A549 (cell line): ENCODE measurements at regions not wholly inside any gene's neighbourhood (a gene's known extent, or its start where the extent isn't known, plus 50 kb on each side); places are given as distances from the start of the nearest gene placed in this dataset.

Experiments
- ATAC-seq, 2 experiments: fragments of 200-7000 bp in 1 of 2; fragments of >200 bp in 1 of 2; cut with Nextera tagmentation in 1 of 2; cut with Tn5 transposase in 1 of 2; 3 replicates each; pipeline versions ENCODE4 v1.8.0 to v1.9.1; 2018 to 2020; ENCODE audit warnings: mild to moderate bottlenecking in 1 of 2, moderate library complexity in 1 of 2
- CTCF ChIA-PET: fragments of 300-600 bp; sonication (Branson Sonifier 250); formaldehyde crosslinking; extraction: SDS; loops from one replicate; lab custom pipeline; 2021; ENCODE audit warnings: antibody characterized with exemption, inconsistent platforms; lab: Yijun Ruan, JAX
- POLR2A ChIA-PET: fragments of 350-600 bp; formaldehyde crosslinking; extraction: SDS; loops from one replicate; lab custom pipeline; 2021; ENCODE audit warnings: antibody characterized with exemption, inconsistent platforms; lab: Yijun Ruan, JAX
- DNase-seq, 2 experiments: peaks; one replicate each; pipeline versions ENCODE4 v3.0.0 to v3.0.0-alpha.2; 2011 to 2016; ENCODE audit warnings: low read depth in 1 of 2, low spot score in 1 of 2
- FAIRE-seq: peaks from 2 replicates; lab custom pipeline; 2011; peaks lifted over from hg19 to GRCh38; lab: Jason Lieb, UNC
- H3K27ac ChIP-seq, 2 experiments: fragments of >200 bp; sonication (Bioruptor Twin); formaldehyde crosslinking; 3 replicates each; pipeline ENCODE4 v1.5.1; 2016 to 2017
- H3K4me1 ChIP-seq: fragments of >200 bp; sonication (Bioruptor Twin); formaldehyde crosslinking; 3 replicates; pipeline ENCODE4 v1.6.1; 2016
- H3K4me2 ChIP-seq: fragments of >200 bp; sonication (Bioruptor Twin); formaldehyde crosslinking; 3 replicates; pipeline ENCODE4 v1.6.1; 2016
- H3K4me3 ChIP-seq: fragments of >200 bp; sonication (Bioruptor Twin); formaldehyde crosslinking; 3 replicates; pipeline ENCODE4 v1.5.1; 2016
- H3K9me3 ChIP-seq: fragments of >200 bp; sonication (Bioruptor Twin); formaldehyde crosslinking; 3 replicates; pipeline ENCODE4 v1.6.1; 2016
- BHLHE40 ChIP-seq: IDR thresholded peaks from 2 replicates; pipeline ENCODE4 v1.6.1; 2012; ENCODE audit warnings: low read depth, low read length, inconsistent platforms
- CBX8 ChIP-seq: fragments of 200-600 bp; sonication (generic); IDR thresholded peaks from 2 replicates; pipeline ENCODE4 v1.6.1; 2016
- CHD2 ChIP-seq: fragments of 150-350 bp; IDR thresholded peaks from 2 replicates; pipeline ENCODE4 v1.6.1; 2014; ENCODE audit warnings: low read length; ENCODE audit not compliant: partially characterized antibody
- EP300 ChIP-seq, 2 experiments: fragments of >200 bp; sonication (Bioruptor Twin); formaldehyde crosslinking; IDR thresholded peaks; 2 replicates in 1 of 2; 3 replicates in 1 of 2; pipeline ENCODE4 v1.6.1; 2016 to 2017
- ESRRA ChIP-seq: fragments of 150-350 bp; IDR thresholded peaks from 2 replicates; pipeline ENCODE4 v1.6.1; 2014; ENCODE audit warnings: mild to moderate bottlenecking, low read length, borderline replicate concordance
- FOSB ChIP-seq: fragments of 250-450 bp; sonication (Bioruptor Pico); IDR thresholded peaks from 2 replicates; pipeline ENCODE4 v1.5.0; 2020; ENCODE audit warnings: mild to moderate bottlenecking, moderate library complexity
- FOXS1 ChIP-seq: fragments of 250-450 bp; sonication (Bioruptor Pico); IDR thresholded peaks from 2 replicates; pipeline ENCODE4 v1.5.0; 2020; ENCODE audit warnings: mild to moderate bottlenecking, moderate library complexity
- HEYL ChIP-seq: fragments of 250-450 bp; sonication (Bioruptor Pico); IDR thresholded peaks from 2 replicates; pipeline ENCODE4 v1.8.0; 2021; ENCODE audit warnings: mild to moderate bottlenecking, moderate library complexity
- HOXB13 ChIP-seq: fragments of 250-450 bp; sonication (Bioruptor Pico); IDR thresholded peaks from 2 replicates; pipeline ENCODE4 v1.5.0; 2020; ENCODE audit warnings: low read depth, mild to moderate bottlenecking, moderate library complexity
- JUNB ChIP-seq: fragments of >200 bp; sonication (Bioruptor Twin); formaldehyde crosslinking; IDR thresholded peaks from 2 replicates; pipeline ENCODE4 v1.6.1; 2016
- MAFK ChIP-seq: fragments of 450-650 bp; IDR thresholded peaks from 2 replicates; pipeline ENCODE4 v1.6.1; 2014; ENCODE audit not compliant: partially characterized antibody
- MAZ ChIP-seq: fragments of 150-350 bp; IDR thresholded peaks from 2 replicates; pipeline ENCODE4 v1.6.1; 2014; ENCODE audit warnings: antibody characterized with exemption, low read depth, low read length, borderline replicate concordance
- NPAS2 ChIP-seq: fragments of 250-450 bp; sonication (Bioruptor Pico); IDR thresholded peaks from 2 replicates; pipeline ENCODE4 v1.8.0; 2022; ENCODE audit warnings: mild to moderate bottlenecking, moderate library complexity, borderline replicate concordance
- POLR2A ChIP-seq: IDR thresholded peaks from 2 replicates; pipeline ENCODE4 v1.6.1; 2012; ENCODE audit warnings: mild to moderate bottlenecking, low read length
- RCOR1 ChIP-seq: fragments of 150-350 bp; IDR thresholded peaks from 2 replicates; pipeline ENCODE4 v1.6.1; 2014; ENCODE audit warnings: antibody characterized with exemption, low read length, low read depth
- RFX5 ChIP-seq: fragments of 450-650 bp; IDR thresholded peaks from 2 replicates; pipeline ENCODE4 v1.7.1; 2014; ENCODE audit warnings: antibody characterized with exemption, mild to moderate bottlenecking, moderate library complexity
- SMC3 ChIP-seq: fragments of >200 bp; sonication (Bioruptor Twin); formaldehyde crosslinking; IDR thresholded peaks from 3 replicates; pipeline ENCODE4 v1.6.1; 2018; ENCODE audit warnings: inconsistent platforms
- SREBF2 ChIP-seq: fragments of 450-650 bp; IDR thresholded peaks from 2 replicates; pipeline ENCODE4 v1.6.1; 2014; ENCODE audit warnings: mild to moderate bottlenecking, moderate library complexity
- TFCP2L1 ChIP-seq: fragments of 250-450 bp; sonication (Bioruptor Pico); IDR thresholded peaks from 2 replicates; pipeline ENCODE4 v1.5.0; 2021; ENCODE audit warnings: mild to moderate bottlenecking
- TP53 ChIP-seq: fragments of 250-450 bp; sonication (Bioruptor Pico); IDR thresholded peaks from 2 replicates; pipeline ENCODE4 v1.5.0; 2021; ENCODE audit warnings: mild to moderate bottlenecking, moderate library complexity
- ZFP36 ChIP-seq: fragments of 450-650 bp; IDR thresholded peaks from 2 replicates; pipeline ENCODE4 v1.6.1; 2014; ENCODE audit warnings: borderline replicate concordance; ENCODE audit not compliant: partially characterized antibody
- WGBS: methylation state at CpG from one replicate; pipeline ENCODE4 v1.1.6; 2017; ENCODE audit errors: missing lambda C conversion rate; 5-methylcytosine and 5-hydroxymethylcytosine counted together
- TF ChIP-seq, protein P1 (sequence below): fragments of >200 bp; sonication (Bioruptor Twin); formaldehyde crosslinking; IDR thresholded peaks from 3 replicates; pipeline ENCODE4 v1.5.1; 2016
- TF ChIP-seq, protein P2 (sequence below): fragments of 250-450 bp; sonication (Bioruptor Pico); IDR thresholded peaks from 2 replicates; pipeline ENCODE4 v1.5.0; 2021; ENCODE audit warnings: mild to moderate bottlenecking, moderate library complexity, borderline replicate concordance
- TF ChIP-seq, protein P3 (sequence below): IDR thresholded peaks from 2 replicates; pipeline ENCODE4 v1.6.1; 2012

DNA sequence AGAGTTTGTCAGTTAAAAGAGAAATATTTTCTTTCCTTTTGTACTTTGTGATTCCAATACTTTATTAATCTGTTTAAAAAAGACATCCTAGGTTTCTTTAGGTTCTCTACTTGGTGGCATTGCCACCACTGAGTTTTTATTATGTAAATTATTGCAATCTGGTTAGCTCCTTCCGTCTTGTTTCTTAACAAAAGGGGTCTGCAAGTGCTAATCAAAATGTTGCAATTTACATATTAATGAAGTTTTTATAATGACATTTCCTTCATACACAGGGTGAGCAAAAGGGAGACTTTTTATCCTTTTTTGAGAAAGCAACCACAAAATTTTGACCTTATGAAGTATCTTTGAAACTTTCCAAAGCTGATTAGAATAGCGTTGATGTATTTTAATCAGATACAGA lies 1307.3 kb downstream of the ROBO2 start:
- TF ChIP-seq HEYL (CRISPR knock-in tag), result no peak
- TF ChIP-seq, protein P1, sequence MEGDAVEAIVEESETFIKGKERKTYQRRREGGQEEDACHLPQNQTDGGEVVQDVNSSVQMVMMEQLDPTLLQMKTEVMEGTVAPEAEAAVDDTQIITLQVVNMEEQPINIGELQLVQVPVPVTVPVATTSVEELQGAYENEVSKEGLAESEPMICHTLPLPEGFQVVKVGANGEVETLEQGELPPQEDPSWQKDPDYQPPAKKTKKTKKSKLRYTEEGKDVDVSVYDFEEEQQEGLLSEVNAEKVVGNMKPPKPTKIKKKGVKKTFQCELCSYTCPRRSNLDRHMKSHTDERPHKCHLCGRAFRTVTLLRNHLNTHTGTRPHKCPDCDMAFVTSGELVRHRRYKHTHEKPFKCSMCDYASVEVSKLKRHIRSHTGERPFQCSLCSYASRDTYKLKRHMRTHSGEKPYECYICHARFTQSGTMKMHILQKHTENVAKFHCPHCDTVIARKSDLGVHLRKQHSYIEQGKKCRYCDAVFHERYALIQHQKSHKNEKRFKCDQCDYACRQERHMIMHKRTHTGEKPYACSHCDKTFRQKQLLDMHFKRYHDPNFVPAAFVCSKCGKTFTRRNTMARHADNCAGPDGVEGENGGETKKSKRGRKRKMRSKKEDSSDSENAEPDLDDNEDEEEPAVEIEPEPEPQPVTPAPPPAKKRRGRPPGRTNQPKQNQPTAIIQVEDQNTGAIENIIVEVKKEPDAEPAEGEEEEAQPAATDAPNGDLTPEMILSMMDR, result no peak
- no peak for TF ChIP-seq TP53 (CRISPR knock-in tag)
- TF ChIP-seq CBX8, result no peak
- TF ChIP-seq MAZ, result no peak
- TF ChIP-seq JUNB, result no peak
- TF ChIP-seq TFCP2L1, result no peak
- TF ChIP-seq EP300 (IDR thresholded peaks at IDR 0.05), result no peak
- no peak for TF ChIP-seq SREBF2
- TF ChIP-seq RFX5, result no peak
- no peak for TF ChIP-seq ZFP36
- TF ChIP-seq, protein P2, sequence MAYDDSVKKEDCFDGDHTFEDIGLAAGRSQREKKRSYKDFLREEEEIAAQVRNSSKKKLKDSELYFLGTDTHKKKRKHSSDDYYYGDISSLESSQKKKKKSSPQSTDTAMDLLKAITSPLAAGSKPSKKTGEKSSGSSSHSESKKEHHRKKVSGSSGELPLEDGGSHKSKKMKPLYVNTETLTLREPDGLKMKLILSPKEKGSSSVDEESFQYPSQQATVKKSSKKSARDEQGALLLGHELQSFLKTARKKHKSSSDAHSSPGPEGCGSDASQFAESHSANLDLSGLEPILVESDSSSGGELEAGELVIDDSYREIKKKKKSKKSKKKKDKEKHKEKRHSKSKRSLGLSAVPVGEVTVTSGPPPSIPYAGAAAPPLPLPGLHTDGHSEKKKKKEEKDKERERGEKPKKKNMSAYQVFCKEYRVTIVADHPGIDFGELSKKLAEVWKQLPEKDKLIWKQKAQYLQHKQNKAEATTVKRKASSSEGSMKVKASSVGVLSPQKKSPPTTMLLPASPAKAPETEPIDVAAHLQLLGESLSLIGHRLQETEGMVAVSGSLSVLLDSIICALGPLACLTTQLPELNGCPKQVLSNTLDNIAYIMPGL (CRISPR knock-in tag), result no peak
- TF ChIP-seq FOSB (CRISPR knock-in tag), result no peak
- TF ChIP-seq CHD2, result no peak
- TF ChIP-seq FOXS1 (CRISPR knock-in tag), result no peak
- TF ChIP-seq SMC3, result no peak
- no peak for TF ChIP-seq POLR2A
- FAIRE-seq (no peak), ATAC-seq (no peak), DNase-seq (no peak)
- Histone ChIP-seq H3K4me1 (no peaks in the 10 kb centered on the region), H3K4me2 (no peak overlapping the region), H3K9me3 (no peaks in the 10 kb centered on the region), H3K27ac (no peak overlapping the region), H3K4me3 (no peak overlapping the region)
- WGBS, result 39% methylated on average over 2 of the region's 2 CpGs
- POLR2A ChIA-PET, result no interaction called here
- CTCF ChIA-PET, result no interaction called here

DNA sequence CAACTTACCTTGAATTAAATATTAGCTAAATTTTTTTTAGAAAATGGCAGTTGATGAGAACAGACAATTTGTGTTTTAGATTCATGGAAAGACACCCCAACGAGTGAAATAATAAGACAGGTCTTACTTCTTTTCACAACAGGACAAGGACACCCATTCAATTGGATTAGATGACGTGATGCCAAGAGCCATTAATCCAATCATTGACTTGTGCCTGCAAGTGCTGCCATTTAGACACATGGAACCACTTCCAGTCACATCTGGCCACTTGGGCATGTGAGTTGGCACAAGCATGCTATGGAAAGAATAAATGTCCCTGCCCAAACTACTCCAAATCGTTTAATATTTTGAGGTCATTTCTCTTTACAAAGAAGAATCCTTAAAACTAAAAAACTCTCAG lies 1308.8 kb downstream of the ROBO2 start:
- ChIA-PET POLR2A (no interaction called here), CTCF (no interaction called here)
- FAIRE-seq (no peak), ATAC-seq (no peak), DNase-seq (no peak)
- TF ChIP-seq EP300 (IDR thresholded peaks at IDR 0.05) (no peak), RFX5 (no peak)
- H3K27ac ChIP-seq, result no peak overlapping the region
- H3K4me1 ChIP-seq, result no peaks in the 10 kb centered on the region
- no peaks in the 10 kb centered on the region for H3K9me3 ChIP-seq
- H3K4me2 ChIP-seq, result no peak overlapping the region
- 9% methylated on average over 3 of the region's 3 CpGs for WGBS
- H3K4me3 ChIP-seq, result no peak overlapping the region

DNA sequence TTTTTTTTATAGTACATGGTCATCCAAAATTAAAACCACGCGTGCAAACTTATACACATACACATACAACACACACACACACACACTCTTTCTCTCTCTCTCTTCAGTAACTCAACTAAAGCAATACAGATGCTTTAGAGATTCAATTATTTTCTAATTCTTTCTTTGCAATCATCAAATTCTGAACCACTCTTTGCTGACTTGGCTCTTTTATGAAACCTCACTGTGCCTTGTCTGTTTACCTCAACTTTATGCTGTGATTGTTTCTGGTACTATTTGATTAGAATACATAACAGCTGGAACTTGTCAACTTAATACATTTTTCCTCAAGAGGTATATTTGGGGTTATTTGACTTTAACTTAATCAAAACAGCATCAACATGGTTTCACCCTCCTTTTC lies 1309.7 kb downstream of the ROBO2 start:
- 78% methylated on average over 2 of the region's 2 CpGs for WGBS
- ChIA-PET CTCF (no interaction called here), POLR2A (no interaction called here)
- Histone ChIP-seq H3K9me3 (no peaks in the 10 kb centered on the region), H3K4me3 (no peak overlapping the region), H3K4me2 (no peak overlapping the region), H3K4me1 (no peaks in the 10 kb centered on the region), H3K27ac (no peak overlapping the region)
- FAIRE-seq (no peak), ATAC-seq (no peak), DNase-seq (no peak)
- TF ChIP-seq POLR2A, result no peak
- peak; percentile 80 for TF ChIP-seq MAFK
- no peak for TF ChIP-seq HOXB13 (CRISPR knock-in tag)

DNA sequence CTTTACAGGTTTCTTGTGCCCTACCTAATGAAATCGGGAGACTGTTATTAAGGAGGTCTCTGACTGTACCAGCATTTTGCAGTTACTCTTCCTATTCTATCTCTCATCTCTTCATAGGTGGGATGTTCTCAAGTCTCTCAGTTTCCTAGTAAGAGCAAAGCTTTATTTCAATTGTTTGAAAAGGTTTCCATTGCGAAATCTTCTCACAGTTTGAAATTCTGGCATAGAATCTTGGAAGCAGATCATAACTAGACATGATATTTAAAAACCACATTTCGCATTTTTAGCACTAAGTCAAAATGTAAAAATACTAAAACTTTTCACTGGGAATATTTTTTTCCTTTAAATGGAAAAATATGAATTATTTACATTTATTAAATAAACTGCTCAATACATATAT lies 1311.4 kb downstream of the ROBO2 start:
- H3K27ac ChIP-seq, result no peak overlapping the region
- WGBS, result 18% methylated on average over 3 of the region's 3 CpGs
- H3K9me3 ChIP-seq, result no peaks in the 10 kb centered on the region
- ChIA-PET CTCF (no interaction called here), POLR2A (no interaction called here)
- no peak overlapping the region for H3K4me3 ChIP-seq
- DNase-seq (no peak), ATAC-seq (no peak), FAIRE-seq (no peak)
- no peak for TF ChIP-seq ESRRA
- TF ChIP-seq RCOR1, result no peak
- no peak for TF ChIP-seq BHLHE40
- TF ChIP-seq, protein P3, sequence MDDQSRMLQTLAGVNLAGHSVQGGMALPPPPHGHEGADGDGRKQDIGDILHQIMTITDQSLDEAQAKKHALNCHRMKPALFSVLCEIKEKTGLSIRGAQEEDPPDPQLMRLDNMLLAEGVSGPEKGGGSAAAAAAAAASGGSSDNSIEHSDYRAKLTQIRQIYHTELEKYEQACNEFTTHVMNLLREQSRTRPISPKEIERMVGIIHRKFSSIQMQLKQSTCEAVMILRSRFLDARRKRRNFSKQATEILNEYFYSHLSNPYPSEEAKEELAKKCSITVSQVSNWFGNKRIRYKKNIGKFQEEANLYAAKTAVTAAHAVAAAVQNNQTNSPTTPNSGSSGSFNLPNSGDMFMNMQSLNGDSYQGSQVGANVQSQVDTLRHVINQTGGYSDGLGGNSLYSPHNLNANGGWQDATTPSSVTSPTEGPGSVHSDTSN, result no peak
- no peak for TF ChIP-seq HEYL (CRISPR knock-in tag)
- TF ChIP-seq NPAS2, result no peak
- no peak for TF ChIP-seq TP53 (CRISPR knock-in tag)
- no peaks in the 10 kb centered on the region for H3K4me1 ChIP-seq
- H3K4me2 ChIP-seq, result no peak overlapping the region
